ENCODE measurements at regions not wholly inside any gene's neighbourhood (a gene's known extent, or its start where the extent isn't known, plus 50 kb on each side); places are given as distances from the start of the nearest gene placed in this dataset.

DNA sequence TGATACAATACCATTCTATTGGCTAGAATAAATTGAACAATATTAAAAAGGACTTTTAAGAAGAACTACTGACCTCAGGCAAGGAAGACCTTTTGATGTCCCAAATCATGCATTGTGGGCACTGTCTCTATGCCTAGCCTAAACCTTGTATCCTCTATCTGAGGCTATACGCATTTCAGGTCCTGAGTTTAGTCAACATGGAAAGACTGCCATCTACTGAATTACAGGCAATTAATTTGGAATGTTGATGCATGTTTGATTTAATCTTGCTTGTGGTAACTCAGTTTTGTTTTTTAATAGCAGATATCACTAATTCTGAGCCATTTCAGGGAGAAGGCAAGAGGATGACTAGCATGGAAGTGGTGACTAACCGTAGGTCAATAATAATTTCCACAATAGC, 585.3 kb upstream of the CCNG1 start:
- DNase-seq (ENCODE audit: low spot score in 2 of 2, unreplicated experiment in 2 of 2): no peak
- Mint-ChIP-seq H3K4me1 (no peaks in the 10 kb centered on the region), H3K27me3 (ENCODE audit: low read depth) (no peaks in the 10 kb centered on the region), H3K27ac (no peak overlapping the region), H3K9me3 (peaks cover 12% of the 10 kb centered on the region), H3K4me3 (no peak overlapping the region), H3K36me3 (no peaks in the 10 kb centered on the region)
- TF ChIP-seq, protein P1, sequence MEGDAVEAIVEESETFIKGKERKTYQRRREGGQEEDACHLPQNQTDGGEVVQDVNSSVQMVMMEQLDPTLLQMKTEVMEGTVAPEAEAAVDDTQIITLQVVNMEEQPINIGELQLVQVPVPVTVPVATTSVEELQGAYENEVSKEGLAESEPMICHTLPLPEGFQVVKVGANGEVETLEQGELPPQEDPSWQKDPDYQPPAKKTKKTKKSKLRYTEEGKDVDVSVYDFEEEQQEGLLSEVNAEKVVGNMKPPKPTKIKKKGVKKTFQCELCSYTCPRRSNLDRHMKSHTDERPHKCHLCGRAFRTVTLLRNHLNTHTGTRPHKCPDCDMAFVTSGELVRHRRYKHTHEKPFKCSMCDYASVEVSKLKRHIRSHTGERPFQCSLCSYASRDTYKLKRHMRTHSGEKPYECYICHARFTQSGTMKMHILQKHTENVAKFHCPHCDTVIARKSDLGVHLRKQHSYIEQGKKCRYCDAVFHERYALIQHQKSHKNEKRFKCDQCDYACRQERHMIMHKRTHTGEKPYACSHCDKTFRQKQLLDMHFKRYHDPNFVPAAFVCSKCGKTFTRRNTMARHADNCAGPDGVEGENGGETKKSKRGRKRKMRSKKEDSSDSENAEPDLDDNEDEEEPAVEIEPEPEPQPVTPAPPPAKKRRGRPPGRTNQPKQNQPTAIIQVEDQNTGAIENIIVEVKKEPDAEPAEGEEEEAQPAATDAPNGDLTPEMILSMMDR (IDR thresholded peaks at IDR 0.05; ENCODE audit: unreplicated experiment): no peak

DNA sequence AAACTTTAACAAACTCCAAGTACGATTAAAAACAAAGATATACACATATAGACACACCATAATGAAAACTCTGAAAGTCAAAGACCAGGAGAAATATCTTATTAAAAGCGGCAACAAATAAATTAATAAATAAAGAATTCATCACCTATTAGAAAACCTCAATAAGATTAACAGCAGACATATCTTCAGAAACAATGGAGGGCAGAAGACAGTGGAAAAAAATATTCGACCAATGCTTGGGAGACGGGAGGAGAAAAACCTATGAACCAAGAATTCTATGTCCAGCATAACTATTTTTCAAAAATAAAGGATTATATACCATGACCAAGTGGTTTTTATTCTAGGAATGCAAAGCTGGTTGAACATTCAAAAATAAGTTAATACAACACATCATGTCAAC, 578.6 kb upstream of the CCNG1 start:
- Mint-ChIP-seq H3K27me3 (ENCODE audit: low read depth) (no peaks in the 10 kb centered on the region), H3K27ac (no peak overlapping the region), H3K4me1 (no peaks in the 10 kb centered on the region), H3K9me3 (peaks cover 38% of the 10 kb centered on the region), H3K4me3 (no peak overlapping the region), H3K36me3 (no peaks in the 10 kb centered on the region)
- DNase-seq (ENCODE audit: low spot score in 2 of 2, unreplicated experiment in 2 of 2): no peak
- TF ChIP-seq, protein P1 (IDR thresholded peaks at IDR 0.05; ENCODE audit: unreplicated experiment): no peak

DNA sequence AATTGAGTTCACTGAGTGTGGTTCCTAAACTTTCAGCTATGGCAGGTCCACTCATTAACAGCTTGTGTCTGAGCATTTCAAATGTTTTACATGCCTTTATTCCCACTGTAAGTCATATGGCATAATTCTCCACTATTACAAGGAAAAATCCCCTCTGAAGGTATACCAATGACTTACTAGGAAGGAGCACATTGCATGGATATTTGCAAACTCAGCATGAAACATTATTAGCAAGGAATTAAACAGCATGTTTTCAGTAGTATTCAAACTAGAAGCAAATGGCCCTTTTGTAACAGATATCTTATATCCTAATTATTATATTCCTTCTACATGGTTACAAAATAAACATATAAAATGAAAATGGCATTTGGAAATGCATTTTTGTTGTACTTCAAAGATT, 566.4 kb upstream of the CCNG1 start:
- Mint-ChIP-seq H3K4me1 (no peaks in the 10 kb centered on the region), H3K27me3 (ENCODE audit: low read depth) (no peaks in the 10 kb centered on the region), H3K9me3 (peaks cover 24% of the 10 kb centered on the region), H3K27ac (no peak overlapping the region), H3K36me3 (no peaks in the 10 kb centered on the region), H3K4me3 (no peak overlapping the region)
- TF ChIP-seq, protein P1 (IDR thresholded peaks at IDR 0.05; ENCODE audit: unreplicated experiment): no peak
- DNase-seq (ENCODE audit: low spot score in 2 of 2, unreplicated experiment in 2 of 2): no peak

DNA sequence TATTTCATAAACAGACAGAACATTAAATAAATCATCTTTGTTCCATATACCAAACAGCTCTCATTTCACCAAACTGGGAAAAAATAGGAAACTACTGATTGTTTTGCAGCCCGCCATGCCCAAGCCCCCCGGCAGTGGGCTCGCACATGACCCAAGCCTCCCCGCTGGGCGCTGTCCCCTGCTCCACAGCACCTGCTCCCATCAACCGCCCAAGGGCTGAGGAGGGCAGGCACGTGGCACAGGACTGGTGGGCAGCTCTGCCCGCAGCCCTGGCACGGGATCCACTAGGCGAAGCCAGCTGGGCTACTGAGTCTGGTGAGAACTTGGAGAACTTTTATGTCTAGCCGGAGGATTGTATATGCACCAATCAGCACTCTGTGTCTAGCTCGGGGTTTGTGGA, 554.8 kb upstream of the CCNG1 start:
- peaks cover 35% of the 10 kb centered on the region for H3K9me3 Mint-ChIP-seq
- DNase-seq (ENCODE audit: low spot score in 2 of 2, unreplicated experiment in 2 of 2): no peak

DNA sequence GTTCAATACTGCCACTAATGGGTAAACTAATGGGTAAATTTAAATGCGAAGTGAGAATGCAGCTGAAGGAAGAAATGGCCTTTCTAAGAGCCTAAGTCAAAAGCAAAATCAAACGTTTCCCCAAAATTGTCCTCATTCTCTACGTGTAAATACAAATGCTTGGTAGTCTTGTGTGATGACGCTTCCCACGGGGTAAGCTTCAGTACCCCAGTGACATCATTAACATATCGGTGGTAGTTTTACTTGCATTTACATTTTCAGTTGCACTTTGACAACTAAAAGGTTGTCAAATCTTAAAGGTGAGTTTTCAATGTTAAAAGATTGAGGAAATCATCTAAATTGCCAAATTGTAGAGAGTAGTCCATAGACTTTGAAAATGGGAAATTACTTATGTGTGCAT, 550.7 kb upstream of the CCNG1 start:
- no peak overlapping the region for H3K4me3 Mint-ChIP-seq
- no peaks in the 10 kb centered on the region for H3K36me3 Mint-ChIP-seq
- no peak for DNase-seq (ENCODE audit: low spot score in 2 of 2, unreplicated experiment in 2 of 2)
- TF ChIP-seq, protein P1 (IDR thresholded peaks at IDR 0.05; ENCODE audit: unreplicated experiment): no peak
- no peaks in the 10 kb centered on the region for H3K27me3 Mint-ChIP-seq (ENCODE audit: low read depth)
- no peak overlapping the region for H3K27ac Mint-ChIP-seq
- H3K4me1 Mint-ChIP-seq: no peaks in the 10 kb centered on the region
- peaks cover 13% of the 10 kb centered on the region for H3K9me3 Mint-ChIP-seq

More for the DNA sequence above, 554.8 kb upstream of the CCNG1 start:
- Mint-ChIP-seq H3K4me1 (no peaks in the 10 kb centered on the region), H3K36me3 (no peaks in the 10 kb centered on the region), H3K27me3 (ENCODE audit: low read depth) (no peaks in the 10 kb centered on the region), H3K4me3 (no peak overlapping the region), H3K27ac (no peak overlapping the region)
- TF ChIP-seq, protein P1 (IDR thresholded peaks at IDR 0.05; ENCODE audit: unreplicated experiment): no peak

DNA sequence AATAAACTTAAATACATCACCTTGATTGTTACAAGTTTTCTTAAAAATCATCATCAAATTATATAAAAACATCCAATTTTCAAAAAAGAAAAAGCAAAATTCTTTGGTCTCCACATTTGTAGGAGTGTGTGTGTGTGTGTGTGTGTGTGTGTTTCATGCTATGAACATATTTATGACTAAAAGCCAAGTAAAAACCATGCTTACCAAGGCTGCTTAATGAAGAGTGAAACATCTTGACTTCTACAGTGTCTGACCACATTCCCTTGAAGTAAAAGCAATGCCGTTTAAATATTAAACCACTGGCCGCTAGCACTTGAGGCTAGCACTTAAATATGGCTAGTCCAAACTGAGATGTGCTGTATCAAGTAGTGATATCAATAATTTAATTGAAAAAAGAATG, 549.1 kb upstream of the CCNG1 start:
- no peak for DNase-seq (ENCODE audit: low spot score in 2 of 2, unreplicated experiment in 2 of 2)
- Mint-ChIP-seq H3K4me3 (no peak overlapping the region), H3K27me3 (ENCODE audit: low read depth) (no peaks in the 10 kb centered on the region), H3K9me3 (peaks cover 6% of the 10 kb centered on the region), H3K27ac (no peak overlapping the region), H3K36me3 (no peaks in the 10 kb centered on the region), H3K4me1 (no peaks in the 10 kb centered on the region)
- TF ChIP-seq, protein P1 (IDR thresholded peaks at IDR 0.05; ENCODE audit: unreplicated experiment): no peak
